Fibroblast of lung (primary cell): ENCODE measurements at regions not wholly inside any gene's neighbourhood (a gene's known extent, or its start where the extent isn't known, plus 50 kb on each side); places are given as distances from the start of the nearest gene placed in this dataset.

Experiments
- DNase-seq, 2 donors: peaks; one replicate each; pipeline versions ENCODE4 v3.0.0 to v3.0.0-alpha.2; 2010; ENCODE audit warnings: low read depth in 2 of 2
- H2AFZ ChIP-seq: 2 replicates; pipeline ENCODE4 v1.5.1; 2012; ENCODE audit warnings: low read length, control low read depth, inconsistent platforms
- H3K27ac ChIP-seq: 2 replicates; pipeline ENCODE4 v1.5.1; 2011; ENCODE audit warnings: low read length, control low read depth; ENCODE audit not compliant: insufficient read depth
- H3K27me3 ChIP-seq: 2 replicates; pipeline ENCODE4 v1.5.1; 2011; ENCODE audit warnings: mild to moderate bottlenecking, low read length; ENCODE audit not compliant: control insufficient read depth, insufficient read depth
- H3K36me3 ChIP-seq: 2 replicates; pipeline ENCODE4 v1.5.1; 2011; ENCODE audit warnings: low read length; ENCODE audit not compliant: control insufficient read depth, insufficient read depth
- H3K4me1 ChIP-seq: 2 replicates; pipeline ENCODE4 v1.5.1; 2011; ENCODE audit warnings: low read length; ENCODE audit not compliant: control insufficient read depth, insufficient read depth; ENCODE audit errors: extremely low read depth
- H3K4me2 ChIP-seq: 2 replicates; pipeline ENCODE4 v1.5.1; 2011; ENCODE audit warnings: low read length, control low read depth; ENCODE audit not compliant: insufficient read depth; ENCODE audit errors: extremely low read depth
- H3K4me3 ChIP-seq, 4 experiments: fragments of 200-600 bp in 1 of 4; sonication (generic) in 1 of 4; replicated peaks in 1 of 4; 2 replicates each; pipeline ENCODE4 v1.5.1; 2011 to 2016; ENCODE audit warnings: low read length in 4 of 4, low read depth in 3 of 4, mild to moderate bottlenecking in 3 of 4, control low read depth in 2 of 4, inconsistent platforms in 1 of 4, mixed read lengths in 1 of 4; ENCODE audit not compliant: insufficient read depth in 1 of 4; ENCODE audit errors: control extremely low read depth in 1 of 4
- H3K79me2 ChIP-seq: 2 replicates; pipeline ENCODE4 v1.5.1; 2012; ENCODE audit warnings: mild to moderate bottlenecking, low read length, inconsistent platforms; ENCODE audit not compliant: control insufficient read depth, insufficient read depth
- H3K9ac ChIP-seq: 2 replicates; pipeline ENCODE4 v1.5.1; 2011; ENCODE audit warnings: mild to moderate bottlenecking, low read length, control low read depth; ENCODE audit not compliant: insufficient read depth
- H3K9me3 ChIP-seq: 2 replicates; pipeline ENCODE4 v1.5.1; 2012; ENCODE audit warnings: low read depth, low read length; ENCODE audit not compliant: control insufficient read depth, insufficient read depth
- H4K20me1 ChIP-seq: 2 replicates; pipeline ENCODE4 v1.5.1; 2011; ENCODE audit warnings: low read length; ENCODE audit not compliant: control insufficient read depth, insufficient read depth; ENCODE audit errors: extremely low read depth
- CTCF ChIP-seq, 2 donors: IDR thresholded peaks in 1 of 2; conservative IDR thresholded peaks in 1 of 2; 1 replicate in 1 of 2; 2 replicates in 1 of 2; pipeline ENCODE4 v1.5.1; 2011 to 2012; ENCODE audit warnings: low read length in 2 of 2, control low read depth in 1 of 2, inconsistent platforms in 1 of 2, low read depth in 1 of 2, mild to moderate bottlenecking in 1 of 2
- EZH2 ChIP-seq: IDR thresholded peaks from 2 replicates; pipeline ENCODE4 v1.5.1; 2012; ENCODE audit warnings: low read length, control low read depth, mild to moderate bottlenecking; ENCODE audit errors: missing control alignments

GRCh38 chr5:6856653-6857052, 143.4 kb downstream of the TENT4A start:
- no peak overlapping the region for H3K4me3 ChIP-seq
- no peak overlapping the region for H2AFZ ChIP-seq
- TF ChIP-seq EZH2: no peak
- no peak for TF ChIP-seq CTCF (conservative IDR thresholded peaks at IDR 0.05 in 1 of 2, IDR thresholded peaks at IDR 0.05 in 1 of 2; ENCODE audit: low read depth in 1 of 2, low read length in 2 of 2)
- no peak overlapping the region for H3K27ac ChIP-seq
- H3K36me3 ChIP-seq: no peaks in the 10 kb centered on the region
- H3K9ac ChIP-seq: no peak overlapping the region
- no peaks in the 10 kb centered on the region for H4K20me1 ChIP-seq
- no peaks in the 10 kb centered on the region for H3K79me2 ChIP-seq
- no peaks in the 10 kb centered on the region for H3K27me3 ChIP-seq
- no peak for DNase-seq
- no peak overlapping the region for H3K4me2 ChIP-seq
- H3K4me1 ChIP-seq: no peaks in the 10 kb centered on the region
- H3K9me3 ChIP-seq: no peaks in the 10 kb centered on the region

GRCh38 chr5:6858419-6858818, 145.2 kb downstream of the TENT4A start:
- DNase-seq: no peak
- Histone ChIP-seq H3K27ac (no peak overlapping the region), H3K79me2 (no peaks in the 10 kb centered on the region), H3K4me3 (no peak overlapping the region), H3K4me1 (no peaks in the 10 kb centered on the region), H3K27me3 (no peaks in the 10 kb centered on the region), H3K9me3 (no peaks in the 10 kb centered on the region), H3K36me3 (no peaks in the 10 kb centered on the region), H2AFZ (no peak overlapping the region), H4K20me1 (no peaks in the 10 kb centered on the region), H3K4me2 (no peak overlapping the region), H3K9ac (no peak overlapping the region)
- TF ChIP-seq EZH2: no peak

- Histone ChIP-seq H3K9ac (no peak overlapping the region), H4K20me1 (no peaks in the 10 kb centered on the region), H2AFZ (no peak overlapping the region), H3K4me3 (no peak overlapping the region), H3K4me2 (no peak overlapping the region), H3K4me1 (no peaks in the 10 kb centered on the region), H3K36me3 (no peaks in the 10 kb centered on the region), H3K79me2 (no peaks in the 10 kb centered on the region), H3K27ac (no peak overlapping the region), H3K9me3 (no peaks in the 10 kb centered on the region), H3K27me3 (no peaks in the 10 kb centered on the region)
- no peak for DNase-seq
- no peak for TF ChIP-seq CTCF (conservative IDR thresholded peaks at IDR 0.05 in 1 of 2, IDR thresholded peaks at IDR 0.05 in 1 of 2; ENCODE audit: low read depth in 1 of 2, low read length in 2 of 2)
Observed at GRCh38 chr5:6859023-6859422, 145.8 kb downstream of the TENT4A start.
